SU-DHL-6 (cell line): ENCODE measurements at regions not wholly inside any gene's neighbourhood (a gene's known extent, or its start where the extent isn't known, plus 50 kb on each side); places are given as distances from the start of the nearest gene placed in this dataset.

Experiments used
- H2AFZ ChIP-seq: fragments of 200-600 bp; sonication (generic); 2 replicates; pipeline ENCODE4 v1.6.1; 2014; ENCODE audit warnings: low read depth, mild to moderate bottlenecking, moderate library complexity, mixed read lengths, antibody characterized with exemption, low read length; ENCODE audit not compliant: severe bottlenecking
- H3F3A ChIP-seq: fragments of 200-600 bp; shearing (Covaris generic); 2 replicates; pipeline ENCODE4 v1.6.0; 2016; ENCODE audit warnings: antibody characterized with exemption, mild to moderate bottlenecking; ENCODE audit not compliant: insufficient read depth
- H3K27ac ChIP-seq: fragments of 200-600 bp; sonication (generic); 2 replicates; pipeline ENCODE4 v1.5.1; 2016; ENCODE audit warnings: low read depth, mild to moderate bottlenecking, low read length, moderate library complexity, mixed read lengths
- H3K27me3 ChIP-seq: fragments of 200-600 bp; sonication (generic), shearing (Covaris generic); 2 replicates; pipeline ENCODE4 v1.6.0; 2014; ENCODE audit warnings: mild to moderate bottlenecking, low read length
- H3K36me3 ChIP-seq: fragments of 200-600 bp; sonication (generic); 2 replicates; pipeline ENCODE4 v1.6.1; 2014; ENCODE audit warnings: mild to moderate bottlenecking, low read length, mixed read lengths
- H3K4me2 ChIP-seq: fragments of 300-600, 200-600 bp; shearing (Covaris generic), sonication (generic); 2 replicates; pipeline ENCODE4 v1.6.0; 2014; ENCODE audit warnings: low read length, low read depth, mild to moderate bottlenecking; ENCODE audit not compliant: poor library complexity, severe bottlenecking
- H3K4me3 ChIP-seq: fragments of 200-600 bp; sonication (generic); 2 replicates; pipeline ENCODE4 v1.5.1; 2014; ENCODE audit warnings: antibody characterized with exemption, low read length, mild to moderate bottlenecking, mixed read lengths; ENCODE audit not compliant: insufficient read depth, poor library complexity, severe bottlenecking
- H3K79me2 ChIP-seq: fragments of 200-600 bp; sonication (generic); 2 replicates; pipeline ENCODE4 v1.6.1; 2014; ENCODE audit warnings: mild to moderate bottlenecking, low read length, moderate library complexity; ENCODE audit not compliant: insufficient read depth
- H3K9ac ChIP-seq: fragments of 200-600 bp; sonication (generic); 2 replicates; pipeline ENCODE4 v1.7.0; 2014; ENCODE audit warnings: mild to moderate bottlenecking, low read length
- H3K9me2 ChIP-seq: fragments of 200-600 bp; sonication (generic); replicated peaks from 2 replicates; pipeline ENCODE4 v1.6.1; 2014; ENCODE audit warnings: low read length; ENCODE audit not compliant: insufficient read depth
- H3K9me3 ChIP-seq: fragments of 200-600 bp; sonication (generic); 2 replicates; pipeline ENCODE4 v1.6.1; 2014; ENCODE audit warnings: low read length, mixed read lengths; ENCODE audit not compliant: insufficient read depth
- H4K20me1 ChIP-seq: fragments of 200-600 bp; sonication (generic); 2 replicates; pipeline ENCODE4 v1.6.1; 2014; ENCODE audit warnings: low read depth, mild to moderate bottlenecking, antibody characterized with exemption, low read length, moderate library complexity, mixed read lengths
- CTCF ChIP-seq: fragments of 200-600 bp; sonication (generic); IDR thresholded peaks from one replicate; pipeline ENCODE4 v1.5.1; 2017; ENCODE audit warnings: antibody characterized with exemption, mild to moderate bottlenecking, low read length, moderate library complexity; ENCODE audit not compliant: insufficient read depth, poor library complexity, severe bottlenecking
- EZH2phosphoT487 ChIP-seq: fragments of 200-600 bp; sonication (generic), shearing (Covaris generic); conservative IDR thresholded peaks from 2 replicates; pipeline ENCODE4 v1.6.1; 2018; ENCODE audit warnings: mild to moderate bottlenecking, antibody characterized with exemption, low read length, moderate library complexity, mixed read lengths

GRCh38 chr18:30545393-30545792, 497.1 kb downstream of the DSC3 start:
- Histone ChIP-seq H3K9me2 (no peaks in the 10 kb centered on the region), H3K27me3 (no peaks in the 10 kb centered on the region), H3K9me3 (no peaks in the 10 kb centered on the region), H3K79me2 (no peaks in the 10 kb centered on the region), H3K36me3 (no peaks in the 10 kb centered on the region), H2AFZ (no peak overlapping the region), H4K20me1 (no peaks in the 10 kb centered on the region), H3F3A (no peaks in the 10 kb centered on the region), H3K4me2 (no peak overlapping the region), H3K9ac (no peak overlapping the region), H3K4me3 (no peak overlapping the region), H3K27ac (no peak overlapping the region)
- TF ChIP-seq CTCF (no peak), EZH2phosphoT487 (no peak)

- H2AFZ ChIP-seq, result no peak overlapping the region
- no peaks in the 10 kb centered on the region for H3F3A ChIP-seq
- no peaks in the 10 kb centered on the region for H3K9me3 ChIP-seq
- H3K79me2 ChIP-seq, result no peaks in the 10 kb centered on the region
- no peak overlapping the region for H3K4me3 ChIP-seq
- no peak overlapping the region for H3K27ac ChIP-seq
- H3K9me2 ChIP-seq, result no peaks in the 10 kb centered on the region
- H3K4me2 ChIP-seq, result no peak overlapping the region
- H3K9ac ChIP-seq, result no peak overlapping the region
- H3K27me3 ChIP-seq, result no peaks in the 10 kb centered on the region
- no peaks in the 10 kb centered on the region for H3K36me3 ChIP-seq
- H4K20me1 ChIP-seq, result no peaks in the 10 kb centered on the region
- TF ChIP-seq CTCF (no peak), EZH2phosphoT487 (no peak)
Measured at GRCh38 chr18:30544141-30544540, 498.4 kb downstream of the DSC3 start.

GRCh38 chr18:30533716-30534115, 508.8 kb downstream of the DSC3 start:
- no peaks in the 10 kb centered on the region for H3K36me3 ChIP-seq

More at GRCh38 chr18:30533716-30534115, 508.8 kb downstream of the DSC3 start:
- Histone ChIP-seq H3K9me2 (no peaks in the 10 kb centered on the region), H3K27me3 (no peaks in the 10 kb centered on the region), H3K27ac (no peak overlapping the region), H3K9me3 (no peaks in the 10 kb centered on the region), H3K79me2 (no peaks in the 10 kb centered on the region), H2AFZ (no peak overlapping the region), H3F3A (no peaks in the 10 kb centered on the region), H3K9ac (no peak overlapping the region), H3K4me3 (no peak overlapping the region), H3K4me2 (no peak overlapping the region), H4K20me1 (no peaks in the 10 kb centered on the region)
- TF ChIP-seq EZH2phosphoT487, result no peak
- TF ChIP-seq CTCF, result no peak
